IMR-90 (cell line): ENCODE measurements at regions not wholly inside any gene's neighbourhood (a gene's known extent, or its start where the extent isn't known, plus 50 kb on each side); places are given as distances from the start of the nearest gene placed in this dataset.

Source experiments
- ATAC-seq: fragments of 200-7000 bp; cut with Tn5 transposase; 2 replicates; pipeline ENCODE4 v1.9.1; 2020; ENCODE audit warnings: low read depth, mild to moderate bottlenecking, moderate library complexity
- BruUV-seq: library from RNA; stranded (reverse); fragments of 400-500 nt; replicated peaks from 2 replicates; lab custom pipeline; 2021; lab: Mats Ljungman, UMichigan
- CTCF ChIA-PET: fragments of 300-600 bp; formaldehyde crosslinking; extraction: SDS; loops from one replicate; lab custom pipeline; 2021; ENCODE audit warnings: antibody characterized with exemption; lab: Yijun Ruan, JAX
- POLR2A ChIA-PET: fragments of 300-600 bp; sonication (Branson Sonifier 250); formaldehyde crosslinking; loops from one replicate; lab custom pipeline; 2022; ENCODE audit warnings: antibody characterized with exemption; ENCODE audit not compliant: unreplicated experiment; lab: Charles Lee
- DNase-seq: peaks from one replicate; pipeline ENCODE4 v3.0.0; 2013
- H2AFZ ChIP-seq: replicated peaks from 2 replicates; pipeline ENCODE3; 2013; ENCODE audit warnings: low read length, mild to moderate bottlenecking; ENCODE audit not compliant: poor library complexity
- H2AK5ac ChIP-seq: 2 replicates; pipeline ENCODE4 v1.6.1; 2013; ENCODE audit warnings: low read depth, low read length, inconsistent platforms
- H2AK9ac ChIP-seq: replicated peaks from 2 replicates; pipeline ENCODE3; 2013; ENCODE audit warnings: mild to moderate bottlenecking, low read depth, low read length, moderate library complexity; ENCODE audit not compliant: poor library complexity
- H2BK120ac ChIP-seq: 2 replicates; pipeline ENCODE4 v1.6.1; 2013; ENCODE audit warnings: low read depth, low read length, inconsistent platforms
- H2BK15ac ChIP-seq: 3 replicates; pipeline ENCODE4 v1.6.1; 2013; ENCODE audit warnings: low read depth, low read length, inconsistent platforms
- H2BK20ac ChIP-seq: 2 replicates; pipeline ENCODE4 v1.6.1; 2013; ENCODE audit warnings: low read depth, mild to moderate bottlenecking, inconsistent platforms, low read length, moderate library complexity
- H2BK5ac ChIP-seq: 2 replicates; pipeline ENCODE4 v1.6.1; 2013; ENCODE audit warnings: mild to moderate bottlenecking, low read depth, low read length, inconsistent platforms; ENCODE audit not compliant: poor library complexity, severe bottlenecking
- H3K14ac ChIP-seq: replicated peaks from 2 replicates; pipeline ENCODE4 v1.6.1; 2013; ENCODE audit warnings: low read depth, low read length, inconsistent platforms
- H3K18ac ChIP-seq: 2 replicates; pipeline ENCODE4 v1.6.1; 2013; ENCODE audit warnings: low read depth, low read length, control low read depth
- H3K23ac ChIP-seq: 2 replicates; pipeline ENCODE4 v1.6.1; 2013; ENCODE audit warnings: low read depth, low read length, inconsistent platforms
- H3K27ac ChIP-seq: 2 replicates; pipeline ENCODE4 v1.5.1; 2013; ENCODE audit warnings: mild to moderate bottlenecking, control low read depth, low read length; ENCODE audit not compliant: insufficient read depth
- H3K27me3 ChIP-seq: 2 replicates; pipeline ENCODE4 v1.6.1; 2013; ENCODE audit warnings: low read length; ENCODE audit not compliant: control insufficient read depth, insufficient read depth
- H3K36me3 ChIP-seq: 2 replicates; pipeline ENCODE4 v1.6.1; 2013; ENCODE audit warnings: low read length, mixed read lengths; ENCODE audit not compliant: control insufficient read depth, insufficient read depth
- H3K4ac ChIP-seq: 2 replicates; pipeline ENCODE4 v1.6.1; 2013; ENCODE audit warnings: low read depth, low read length, inconsistent platforms
- H3K4me1 ChIP-seq: 2 replicates; pipeline ENCODE4 v1.6.1; 2013; ENCODE audit warnings: low read length, mixed read lengths; ENCODE audit not compliant: control insufficient read depth, insufficient read depth
- H3K4me2 ChIP-seq: 2 replicates; pipeline ENCODE4 v1.6.1; 2013; ENCODE audit warnings: low read depth, mild to moderate bottlenecking, control low read depth, low read length, moderate library complexity
- H3K4me3 ChIP-seq: 2 replicates; pipeline ENCODE4 v1.5.1; 2013; ENCODE audit warnings: low read depth, mild to moderate bottlenecking, control low read depth, low read length, moderate library complexity; ENCODE audit not compliant: insufficient read depth
- H3K56ac ChIP-seq: 2 replicates; pipeline ENCODE4 v1.6.1; 2013; ENCODE audit warnings: low read length, inconsistent platforms; ENCODE audit not compliant: insufficient read depth; ENCODE audit errors: extremely low read depth
- H3K79me1 ChIP-seq, 2 experiments: 2 replicates each; pipeline ENCODE4 v1.6.1; 2013; ENCODE audit warnings: low read length in 2 of 2, inconsistent platforms in 1 of 2, low read depth in 1 of 2
- H3K9ac ChIP-seq: 2 replicates; pipeline ENCODE4 v1.6.1; 2013; ENCODE audit warnings: low read depth, low read length, control low read depth
- H3K9me1 ChIP-seq: 2 replicates; pipeline ENCODE4 v1.6.1; 2013; ENCODE audit warnings: low read length, inconsistent platforms; ENCODE audit not compliant: insufficient read depth
- H3K9me3 ChIP-seq: 2 replicates; pipeline ENCODE4 v1.6.1; 2013; ENCODE audit warnings: low read length; ENCODE audit not compliant: control insufficient read depth, insufficient read depth
- H4K20me1 ChIP-seq: 2 replicates; pipeline ENCODE4 v1.6.1; 2013; ENCODE audit warnings: low read length, inconsistent platforms; ENCODE audit not compliant: insufficient read depth
- H4K5ac ChIP-seq: 2 replicates; pipeline ENCODE4 v1.6.1; 2013; ENCODE audit warnings: mild to moderate bottlenecking, low read depth, low read length, control low read depth
- H4K8ac ChIP-seq, 2 experiments: 2 replicates each; pipeline ENCODE4 v1.6.1; 2013; ENCODE audit warnings: low read depth in 2 of 2, low read length in 2 of 2, control low read depth in 1 of 2, inconsistent platforms in 1 of 2
- H4K91ac ChIP-seq: 2 replicates; pipeline ENCODE4 v1.6.1; 2013; ENCODE audit warnings: low read depth, low read length, inconsistent platforms; ENCODE audit not compliant: insufficient read depth
- POLR2A ChIP-seq: IDR thresholded peaks from 2 replicates; pipeline ENCODE4 v1.6.1; 2012; ENCODE audit warnings: mild to moderate bottlenecking, low read depth, low read length
- SMC3 ChIP-seq: fragments of 150-350 bp; IDR thresholded peaks from 2 replicates; pipeline ENCODE4 v1.6.1; 2016; ENCODE audit warnings: low read depth, mild to moderate bottlenecking, antibody characterized with exemption, low read length, moderate library complexity
- USF2 ChIP-seq: fragments of 150-350 bp; IDR thresholded peaks from 2 replicates; pipeline ENCODE4 v1.6.1; 2017; ENCODE audit warnings: mild to moderate bottlenecking, antibody characterized with exemption, low read length, low read depth
- WGBS, 2 experiments: methylation state at CpG; one replicate each; pipeline versions ENCODE4 v1.1.5 to v1.1.7; 2013; ENCODE audit warnings: missing lambda C conversion rate in 2 of 2; ENCODE audit not compliant: insufficient read length in 1 of 2; ENCODE audit errors: extremely low coverage in 2 of 2; 5-methylcytosine and 5-hydroxymethylcytosine counted together
- dilution Hi-C: fragments of 300-500 bp; cut with HindIII; formaldehyde crosslinking; loops from one replicate; pipeline ENCODE4 v1.14.3; 2018; ENCODE audit warnings: low sequenced_read_pairs; ENCODE audit not compliant: unreplicated experiment
- in situ Hi-C: fragments of 300-500 bp; cut with MboI; formaldehyde crosslinking; loops from 3 replicates; pipeline ENCODE4 v1.14.3; 2019; ENCODE audit warnings: low sequenced_read_pairs, inconsistent platforms, mixed read lengths
- intact Hi-C: fragments of 100-400 bp; cut with micrococcal nuclease; formaldehyde crosslinking; loops from 2 replicates; pipeline ENCODE4 v1.10.0; 2022

GRCh38 chr3:1583044-1583443, 490.2 kb downstream of the CNTN6 start:
- Histone ChIP-seq H3K27me3 (no peaks in the 10 kb centered on the region), H3K9me1 (no peaks in the 10 kb centered on the region), H2AK9ac (no peak overlapping the region), H3K4me2 (no peak overlapping the region), H2AK5ac (no peak overlapping the region), H2BK20ac (no peak overlapping the region), H2BK5ac (no peak overlapping the region), H3K27ac (no peak overlapping the region), H3K23ac (no peak overlapping the region), H3K14ac (no peak overlapping the region), H2AFZ (no peak overlapping the region), H3K4ac (no peak overlapping the region), H3K9me3 (peaks cover 18% of the 10 kb centered on the region), H2BK120ac (no peak overlapping the region), H4K91ac (no peak overlapping the region), H3K79me1 (no peaks in the 10 kb centered on the region), H3K4me1 (no peaks in the 10 kb centered on the region), H3K56ac (no peak overlapping the region), H2BK15ac (no peak overlapping the region), H4K8ac (no peak overlapping the region), H3K4me3 (no peak overlapping the region), H3K18ac (no peak overlapping the region), H4K5ac (no peak overlapping the region), H3K9ac (no peak overlapping the region), H3K36me3 (no peaks in the 10 kb centered on the region), H4K20me1 (no peaks in the 10 kb centered on the region)
- no TSS peak for BruUV-seq
- WGBS, 2 experiments: 83% methylated on average over 7 of the region's 10 CpGs; no CpG with 5 or more reads in 1 of the 2 experiments
- TF ChIP-seq USF2 (no peak), SMC3 (no peak), POLR2A (no peak)
- ChIA-PET CTCF (no interaction called here), POLR2A (no interaction called here)
- ATAC-seq: no peak
- DNase-seq: no peak
- in situ Hi-C loops: no loop called here
- dilution Hi-C loops: no loop called here
- intact Hi-C loops: no loop called here
